NB4 (cell line): ENCODE measurements at regions not wholly inside any gene's neighbourhood (a gene's known extent, or its start where the extent isn't known, plus 50 kb on each side); places are given as distances from the start of the nearest gene placed in this dataset.

ENCODE experiments used
- DNase-seq: peaks from one replicate; pipeline ENCODE4 v3.0.0; 2010; ENCODE audit warnings: low read depth
- H3K4me3 ChIP-seq: one replicate; pipeline ENCODE4 v1.5.1; 2011; ENCODE audit warnings: mild to moderate bottlenecking, low read depth, low read length, moderate library complexity
- MYC ChIP-seq: IDR thresholded peaks from 2 replicates; pipeline ENCODE4 v1.6.1; 2011; ENCODE audit warnings: low read depth, low read length
- POLR2A ChIP-seq: IDR thresholded peaks from 2 replicates; pipeline ENCODE4 v1.6.1; 2011; ENCODE audit warnings: mild to moderate bottlenecking; ENCODE audit not compliant: insufficient read length; ENCODE audit errors: extremely low read depth
- TF ChIP-seq, protein P1 (sequence below): IDR thresholded peaks from one replicate; pipeline ENCODE4 v1.5.1; 2012; ENCODE audit warnings: low read depth, low read length
- TF ChIP-seq, protein P2 (sequence below): IDR thresholded peaks from 2 replicates; pipeline ENCODE4 v1.6.1; 2011; ENCODE audit warnings: low read depth, low read length

DNA sequence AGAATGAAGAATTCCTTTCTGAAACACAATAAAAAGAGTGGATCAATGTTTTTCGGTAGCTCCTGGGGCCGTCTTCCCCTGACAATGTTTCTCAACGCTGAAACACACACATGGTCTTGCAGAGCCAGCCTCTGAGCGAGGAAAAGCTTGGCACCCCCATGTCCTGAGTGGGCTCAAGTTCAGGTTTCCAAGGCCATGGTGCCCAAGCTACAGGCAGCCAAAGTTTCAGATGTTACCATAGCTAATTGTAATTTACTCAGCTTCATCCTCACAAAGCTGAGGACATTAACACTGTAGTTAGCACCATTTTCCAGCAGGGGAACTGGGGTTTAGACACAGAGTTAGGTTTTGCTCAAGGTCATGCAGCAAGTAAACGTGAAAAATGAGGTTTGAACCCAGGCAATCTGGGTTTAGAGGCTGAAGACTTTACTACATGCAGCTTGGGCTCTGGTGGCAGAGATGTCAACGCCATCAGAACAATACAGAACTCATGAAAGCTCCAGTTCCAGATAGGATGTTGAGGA, 199.1 kb downstream of the TJP1 start:
- TF ChIP-seq, protein P1, sequence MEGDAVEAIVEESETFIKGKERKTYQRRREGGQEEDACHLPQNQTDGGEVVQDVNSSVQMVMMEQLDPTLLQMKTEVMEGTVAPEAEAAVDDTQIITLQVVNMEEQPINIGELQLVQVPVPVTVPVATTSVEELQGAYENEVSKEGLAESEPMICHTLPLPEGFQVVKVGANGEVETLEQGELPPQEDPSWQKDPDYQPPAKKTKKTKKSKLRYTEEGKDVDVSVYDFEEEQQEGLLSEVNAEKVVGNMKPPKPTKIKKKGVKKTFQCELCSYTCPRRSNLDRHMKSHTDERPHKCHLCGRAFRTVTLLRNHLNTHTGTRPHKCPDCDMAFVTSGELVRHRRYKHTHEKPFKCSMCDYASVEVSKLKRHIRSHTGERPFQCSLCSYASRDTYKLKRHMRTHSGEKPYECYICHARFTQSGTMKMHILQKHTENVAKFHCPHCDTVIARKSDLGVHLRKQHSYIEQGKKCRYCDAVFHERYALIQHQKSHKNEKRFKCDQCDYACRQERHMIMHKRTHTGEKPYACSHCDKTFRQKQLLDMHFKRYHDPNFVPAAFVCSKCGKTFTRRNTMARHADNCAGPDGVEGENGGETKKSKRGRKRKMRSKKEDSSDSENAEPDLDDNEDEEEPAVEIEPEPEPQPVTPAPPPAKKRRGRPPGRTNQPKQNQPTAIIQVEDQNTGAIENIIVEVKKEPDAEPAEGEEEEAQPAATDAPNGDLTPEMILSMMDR, result no peak
- TF ChIP-seq MYC (no peak), POLR2A (no peak)
- TF ChIP-seq, protein P2, sequence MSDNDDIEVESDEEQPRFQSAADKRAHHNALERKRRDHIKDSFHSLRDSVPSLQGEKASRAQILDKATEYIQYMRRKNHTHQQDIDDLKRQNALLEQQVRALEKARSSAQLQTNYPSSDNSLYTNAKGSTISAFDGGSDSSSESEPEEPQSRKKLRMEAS, result no peak
- no peak for DNase-seq
- no peak overlapping the region for H3K4me3 ChIP-seq

DNA sequence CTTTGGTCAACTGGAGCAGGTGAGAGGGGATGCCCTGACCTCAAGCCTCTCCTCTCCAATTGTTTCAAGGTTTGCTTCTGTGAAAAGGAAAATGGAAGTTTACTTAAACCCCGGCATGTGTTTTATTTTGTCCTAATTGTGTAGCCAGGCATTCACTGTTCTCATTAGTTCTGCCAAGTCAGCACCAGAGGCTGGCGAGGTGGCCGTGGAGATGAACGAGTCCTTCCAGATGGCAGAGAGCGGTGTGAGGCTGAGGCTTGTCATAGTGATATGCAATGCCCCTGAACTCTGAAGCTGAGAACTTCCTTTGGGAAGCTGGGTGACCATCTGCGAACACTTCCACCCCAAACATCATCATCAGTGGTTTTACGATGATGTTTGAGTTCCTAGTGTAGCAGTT, 199.6 kb downstream of the TJP1 start:
- no peak for DNase-seq
- H3K4me3 ChIP-seq, result no peak overlapping the region
- TF ChIP-seq POLR2A (no peak), MYC (no peak)
- TF ChIP-seq, protein P2, result no peak
- TF ChIP-seq, protein P1, result no peak

DNA sequence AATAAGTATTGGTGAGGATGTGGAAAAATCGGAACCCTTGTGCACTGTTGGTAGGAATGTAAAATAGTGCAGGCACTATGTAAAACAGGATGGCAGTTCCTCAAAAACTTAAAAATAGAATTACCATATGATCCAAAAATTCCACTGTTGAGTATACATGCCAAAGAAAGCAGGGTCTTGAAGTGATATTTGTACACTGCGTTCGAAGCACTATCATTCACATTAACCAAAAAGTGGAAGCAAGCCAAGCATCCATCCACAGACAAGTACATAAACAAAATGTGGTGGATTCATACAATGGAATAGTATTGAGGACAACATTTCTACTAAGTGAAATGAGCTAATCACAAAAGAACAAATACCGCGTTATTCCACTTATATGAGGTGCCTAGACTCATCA, 200.7 kb downstream of the TJP1 start:
- H3K4me3 ChIP-seq, result no peak overlapping the region
- TF ChIP-seq, protein P2, result no peak
- TF ChIP-seq MYC (no peak), POLR2A (no peak)
- TF ChIP-seq, protein P1, result no peak
- no peak for DNase-seq

DNA sequence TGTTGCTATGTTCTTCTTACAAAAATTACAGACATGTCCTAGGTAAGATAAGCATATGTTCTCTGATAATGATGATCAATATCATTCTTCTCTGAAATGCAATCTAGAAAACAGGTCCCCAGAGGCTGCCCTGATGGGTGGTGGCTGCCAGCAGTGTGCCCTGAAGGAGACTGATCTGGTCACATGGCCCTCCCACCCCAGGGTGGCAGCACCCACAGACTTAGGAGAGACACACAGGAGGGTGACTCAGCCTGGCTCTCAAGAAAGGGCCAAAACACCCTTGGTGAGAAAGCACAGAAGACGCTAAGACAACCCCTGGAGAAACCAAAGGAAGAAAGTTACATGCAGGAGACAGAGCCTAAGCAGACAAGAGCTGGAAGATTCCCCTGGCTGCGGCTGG, 203.7 kb downstream of the TJP1 start:
- DNase-seq, result no peak
- TF ChIP-seq, protein P1, result no peak
- TF ChIP-seq MYC, result no peak
- TF ChIP-seq, protein P2, result no peak
- no peak for TF ChIP-seq POLR2A
- no peak overlapping the region for H3K4me3 ChIP-seq

DNA sequence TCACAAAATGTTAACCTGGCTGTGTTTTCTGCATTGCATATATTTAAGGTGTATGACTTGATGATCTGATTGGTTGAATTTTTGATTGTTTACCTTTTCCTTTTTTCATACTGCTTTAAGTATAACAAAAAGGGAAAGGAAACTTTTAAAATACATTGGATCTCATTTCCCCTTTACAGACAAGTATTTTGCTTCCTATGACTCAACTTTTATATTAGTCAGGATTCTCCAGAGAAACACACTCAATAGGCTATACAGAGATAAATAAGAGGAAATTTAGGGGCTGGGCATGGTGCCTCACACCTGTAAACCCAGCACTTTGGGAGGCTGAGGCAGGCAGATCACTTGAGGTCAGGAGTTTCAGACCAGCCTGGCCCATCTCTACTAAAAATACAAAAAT, 205.8 kb downstream of the TJP1 start:
- no peak for TF ChIP-seq POLR2A
- no peak for TF ChIP-seq MYC
- TF ChIP-seq, protein P2, result no peak
- TF ChIP-seq, protein P1, result no peak
- H3K4me3 ChIP-seq, result no peak overlapping the region
- DNase-seq, result no peak
